ENCODE measurements at regions not wholly inside any gene's neighbourhood (a gene's known extent, or its start where the extent isn't known, plus 50 kb on each side); places are given as distances from the start of the nearest gene placed in this dataset.

- no TSS peak for BruUV-seq (replicated peaks)
- DNase-seq = no peak
- peaks cover 13% of the 10 kb centered on the region for H3K9me3 Mint-ChIP-seq (ENCODE audit: low read depth, unreplicated experiment)
- H3K27ac Mint-ChIP-seq (ENCODE audit: unreplicated experiment) = no peak overlapping the region
- TF ChIP-seq CTCF (IDR thresholded peaks at IDR 0.05; ENCODE audit: unreplicated experiment) = no peak
- no peaks in the 10 kb centered on the region for H3K36me3 Mint-ChIP-seq (ENCODE audit: insufficient read depth, unreplicated experiment)
- H3K4me3 Mint-ChIP-seq (ENCODE audit: low read depth, unreplicated experiment) = no peak overlapping the region
- no peaks in the 10 kb centered on the region for H3K27me3 Mint-ChIP-seq (ENCODE audit: unreplicated experiment)
- intact Hi-C loops (cut with micrococcal nuclease; ENCODE audit: unreplicated experiment) = no loop called here
- H3K4me1 Mint-ChIP-seq (ENCODE audit: low read depth, unreplicated experiment) = no peaks in the 10 kb centered on the region
- CTCF ChIA-PET = no interaction called here
Observed at GRCh38 chr5:124421584-124421983, 324.9 kb downstream of the ZNF608 start.

- H3K9me3 Mint-ChIP-seq (ENCODE audit: low read depth, unreplicated experiment) = peaks cover 13% of the 10 kb centered on the region
- intact Hi-C loops (cut with micrococcal nuclease; ENCODE audit: unreplicated experiment) = no loop called here
- H3K4me1 Mint-ChIP-seq (ENCODE audit: low read depth, unreplicated experiment) = no peaks in the 10 kb centered on the region
- H3K36me3 Mint-ChIP-seq (ENCODE audit: insufficient read depth, unreplicated experiment) = no peaks in the 10 kb centered on the region
- H3K27ac Mint-ChIP-seq (ENCODE audit: unreplicated experiment) = no peak overlapping the region
- DNase-seq = no peak
- no peak overlapping the region for H3K4me3 Mint-ChIP-seq (ENCODE audit: low read depth, unreplicated experiment)
- H3K27me3 Mint-ChIP-seq (ENCODE audit: unreplicated experiment) = no peaks in the 10 kb centered on the region
- no peak for TF ChIP-seq CTCF (IDR thresholded peaks at IDR 0.05; ENCODE audit: unreplicated experiment)
- no TSS peak for BruUV-seq (replicated peaks)
- CTCF ChIA-PET = no interaction called here
Observed at GRCh38 chr5:124420952-124421351, 325.5 kb downstream of the ZNF608 start.

- peaks cover 13% of the 10 kb centered on the region for H3K9me3 Mint-ChIP-seq (ENCODE audit: low read depth, unreplicated experiment)
- no peak for DNase-seq
- CTCF ChIA-PET = no interaction called here
- H3K27me3 Mint-ChIP-seq (ENCODE audit: unreplicated experiment) = no peaks in the 10 kb centered on the region
- no peaks in the 10 kb centered on the region for H3K36me3 Mint-ChIP-seq (ENCODE audit: insufficient read depth, unreplicated experiment)
- peaks cover 11% of the 10 kb centered on the region for H3K4me1 Mint-ChIP-seq (ENCODE audit: low read depth, unreplicated experiment)
- no TSS peak for BruUV-seq (replicated peaks)
- TF ChIP-seq CTCF (IDR thresholded peaks at IDR 0.05; ENCODE audit: unreplicated experiment) = no peak
- no peak overlapping the region for H3K4me3 Mint-ChIP-seq (ENCODE audit: low read depth, unreplicated experiment)
- intact Hi-C loops (cut with micrococcal nuclease; ENCODE audit: unreplicated experiment) = no loop called here
- H3K27ac Mint-ChIP-seq (ENCODE audit: unreplicated experiment) = no peak overlapping the region
Observed at GRCh38 chr5:124419531-124419930, 326.9 kb downstream of the ZNF608 start.

- intact Hi-C loops (cut with micrococcal nuclease; ENCODE audit: unreplicated experiment) = no loop called here
- no peak for TF ChIP-seq CTCF (IDR thresholded peaks at IDR 0.05; ENCODE audit: unreplicated experiment)
- CTCF ChIA-PET = interaction anchor here (0.9 kb wide), 1 partner anchor 16 kb away, joined by 3 read pairs; no protein-coding TSS in a partner anchor
- H3K9me3 Mint-ChIP-seq (ENCODE audit: low read depth, unreplicated experiment) = peaks cover 9% of the 10 kb centered on the region
- H3K27me3 Mint-ChIP-seq (ENCODE audit: unreplicated experiment) = no peaks in the 10 kb centered on the region
- H3K36me3 Mint-ChIP-seq (ENCODE audit: insufficient read depth, unreplicated experiment) = no peaks in the 10 kb centered on the region
- no TSS peak for BruUV-seq (replicated peaks)
- DNase-seq = no peak
- no peak overlapping the region for H3K4me3 Mint-ChIP-seq (ENCODE audit: low read depth, unreplicated experiment)
- no peak overlapping the region for H3K27ac Mint-ChIP-seq (ENCODE audit: unreplicated experiment)
- peaks cover 14% of the 10 kb centered on the region for H3K4me1 Mint-ChIP-seq (ENCODE audit: low read depth, unreplicated experiment)
Observed at GRCh38 chr5:124418390-124418789, 328.0 kb downstream of the ZNF608 start.
